ENCODE measurements at regions not wholly inside any gene's neighbourhood (a gene's known extent, or its start where the extent isn't known, plus 50 kb on each side); places are given as distances from the start of the nearest gene placed in this dataset.

DNA sequence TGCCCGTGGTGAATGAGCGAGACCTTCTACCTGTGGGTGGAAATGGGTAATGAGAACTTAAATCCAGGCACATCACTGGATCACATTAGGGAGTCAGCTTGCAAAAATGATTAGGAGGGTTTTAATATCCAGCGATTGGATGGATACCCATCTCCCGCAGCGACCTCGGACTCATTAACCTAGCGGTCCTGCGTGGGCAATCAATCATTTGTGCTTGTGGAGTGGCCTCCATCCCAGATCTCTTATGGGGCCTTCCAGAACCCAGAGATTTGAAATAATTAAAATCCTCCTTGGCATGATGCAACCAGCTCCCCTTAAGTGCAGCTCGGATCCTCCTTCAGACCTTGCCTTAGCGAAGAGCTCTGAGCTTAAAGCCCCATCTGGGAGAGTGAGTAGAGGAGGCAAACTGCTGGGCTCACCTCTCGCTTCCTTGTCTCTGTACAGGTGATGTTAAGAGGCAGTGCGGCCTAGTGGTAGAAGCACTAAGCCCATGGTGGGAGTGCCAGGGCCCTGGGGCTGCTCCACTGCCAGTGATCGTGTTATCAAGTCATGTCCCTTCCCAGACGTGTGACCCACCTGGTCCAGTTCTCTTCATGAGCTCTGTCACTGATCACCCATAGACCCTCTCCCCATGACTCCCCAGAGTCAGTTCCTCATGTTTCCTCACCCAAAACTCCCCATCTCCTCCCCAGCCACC is 285.2 kb upstream of the TLE3 start:
- TF ChIP-seq, protein P1, sequence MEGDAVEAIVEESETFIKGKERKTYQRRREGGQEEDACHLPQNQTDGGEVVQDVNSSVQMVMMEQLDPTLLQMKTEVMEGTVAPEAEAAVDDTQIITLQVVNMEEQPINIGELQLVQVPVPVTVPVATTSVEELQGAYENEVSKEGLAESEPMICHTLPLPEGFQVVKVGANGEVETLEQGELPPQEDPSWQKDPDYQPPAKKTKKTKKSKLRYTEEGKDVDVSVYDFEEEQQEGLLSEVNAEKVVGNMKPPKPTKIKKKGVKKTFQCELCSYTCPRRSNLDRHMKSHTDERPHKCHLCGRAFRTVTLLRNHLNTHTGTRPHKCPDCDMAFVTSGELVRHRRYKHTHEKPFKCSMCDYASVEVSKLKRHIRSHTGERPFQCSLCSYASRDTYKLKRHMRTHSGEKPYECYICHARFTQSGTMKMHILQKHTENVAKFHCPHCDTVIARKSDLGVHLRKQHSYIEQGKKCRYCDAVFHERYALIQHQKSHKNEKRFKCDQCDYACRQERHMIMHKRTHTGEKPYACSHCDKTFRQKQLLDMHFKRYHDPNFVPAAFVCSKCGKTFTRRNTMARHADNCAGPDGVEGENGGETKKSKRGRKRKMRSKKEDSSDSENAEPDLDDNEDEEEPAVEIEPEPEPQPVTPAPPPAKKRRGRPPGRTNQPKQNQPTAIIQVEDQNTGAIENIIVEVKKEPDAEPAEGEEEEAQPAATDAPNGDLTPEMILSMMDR (IDR thresholded peaks at IDR 0.05) = no peak
- TF ChIP-seq POLR2A (IDR thresholded peaks at IDR 0.05) (no peak), EP300 (IDR thresholded peaks at IDR 0.05) (no peak), POLR2AphosphoS5 (IDR thresholded peaks at IDR 0.05) (no peak)

All from stomach (tissue), 4 donors.